Ishikawa (cell line): ENCODE measurements at regions not wholly inside any gene's neighbourhood (a gene's known extent, or its start where the extent isn't known, plus 50 kb on each side); places are given as distances from the start of the nearest gene placed in this dataset.

Experiments
- CEBPB ChIP-seq: IDR thresholded peaks from 2 replicates; pipeline ENCODE4 v1.6.1; 2012
- CREB1 ChIP-seq: IDR thresholded peaks from 2 replicates; pipeline ENCODE4 v1.6.1; 2012; ENCODE audit warnings: low read depth
- EGR1 ChIP-seq: IDR thresholded peaks from 2 replicates; pipeline ENCODE4 v1.6.1; 2012
- EP300 ChIP-seq: IDR thresholded peaks from 2 replicates; pipeline ENCODE4 v1.6.1; 2012; ENCODE audit warnings: borderline replicate concordance
- FOXM1 ChIP-seq: IDR thresholded peaks from 2 replicates; pipeline ENCODE4 v1.6.1; 2012; ENCODE audit warnings: low read depth, borderline replicate concordance
- NFIC ChIP-seq: IDR thresholded peaks from 2 replicates; pipeline ENCODE4 v1.6.1; 2012
- RAD21 ChIP-seq: IDR thresholded peaks from 2 replicates; pipeline ENCODE4 v1.6.1; 2012; ENCODE audit warnings: low read depth
- TAF1 ChIP-seq: IDR thresholded peaks from 2 replicates; pipeline ENCODE4 v1.6.1; 2012; ENCODE audit warnings: low read depth, mild to moderate bottlenecking
- YY1 ChIP-seq: IDR thresholded peaks from 2 replicates; pipeline ENCODE4 v1.6.1; 2012; ENCODE audit warnings: low read depth
- ZBTB7A ChIP-seq: IDR thresholded peaks from 2 replicates; pipeline ENCODE4 v1.6.1; 2012; ENCODE audit warnings: low read depth
- TF ChIP-seq, protein P1 (sequence below): IDR thresholded peaks from 2 replicates; pipeline ENCODE4 v1.6.1; 2012; ENCODE audit warnings: low read depth, mild to moderate bottlenecking
- TF ChIP-seq, protein P2 (sequence below): IDR thresholded peaks from 2 replicates; pipeline ENCODE4 v1.6.1; 2012
- TF ChIP-seq, protein P3 (sequence below): IDR thresholded peaks from 2 replicates; pipeline ENCODE4 v1.6.1; 2012

DNA sequence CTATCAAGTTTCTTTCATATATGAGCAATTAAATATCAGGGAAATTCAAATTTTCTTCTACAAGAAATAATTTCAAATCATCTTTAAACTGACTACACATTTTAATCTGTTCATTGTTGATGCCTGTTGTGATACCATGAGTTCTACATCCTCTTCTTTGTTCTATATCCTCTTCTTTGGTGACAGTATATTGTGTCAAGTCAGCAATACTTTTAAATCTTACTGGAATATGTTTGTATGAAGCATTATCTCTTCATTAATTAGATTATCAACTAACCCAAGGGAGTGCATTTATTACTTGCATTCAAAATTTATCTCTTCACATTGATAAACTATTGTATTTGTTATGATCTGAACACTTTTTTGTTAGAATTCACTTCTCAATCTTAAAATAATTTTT, 275.0 kb upstream of the INTU start:
- TF ChIP-seq, protein P1, sequence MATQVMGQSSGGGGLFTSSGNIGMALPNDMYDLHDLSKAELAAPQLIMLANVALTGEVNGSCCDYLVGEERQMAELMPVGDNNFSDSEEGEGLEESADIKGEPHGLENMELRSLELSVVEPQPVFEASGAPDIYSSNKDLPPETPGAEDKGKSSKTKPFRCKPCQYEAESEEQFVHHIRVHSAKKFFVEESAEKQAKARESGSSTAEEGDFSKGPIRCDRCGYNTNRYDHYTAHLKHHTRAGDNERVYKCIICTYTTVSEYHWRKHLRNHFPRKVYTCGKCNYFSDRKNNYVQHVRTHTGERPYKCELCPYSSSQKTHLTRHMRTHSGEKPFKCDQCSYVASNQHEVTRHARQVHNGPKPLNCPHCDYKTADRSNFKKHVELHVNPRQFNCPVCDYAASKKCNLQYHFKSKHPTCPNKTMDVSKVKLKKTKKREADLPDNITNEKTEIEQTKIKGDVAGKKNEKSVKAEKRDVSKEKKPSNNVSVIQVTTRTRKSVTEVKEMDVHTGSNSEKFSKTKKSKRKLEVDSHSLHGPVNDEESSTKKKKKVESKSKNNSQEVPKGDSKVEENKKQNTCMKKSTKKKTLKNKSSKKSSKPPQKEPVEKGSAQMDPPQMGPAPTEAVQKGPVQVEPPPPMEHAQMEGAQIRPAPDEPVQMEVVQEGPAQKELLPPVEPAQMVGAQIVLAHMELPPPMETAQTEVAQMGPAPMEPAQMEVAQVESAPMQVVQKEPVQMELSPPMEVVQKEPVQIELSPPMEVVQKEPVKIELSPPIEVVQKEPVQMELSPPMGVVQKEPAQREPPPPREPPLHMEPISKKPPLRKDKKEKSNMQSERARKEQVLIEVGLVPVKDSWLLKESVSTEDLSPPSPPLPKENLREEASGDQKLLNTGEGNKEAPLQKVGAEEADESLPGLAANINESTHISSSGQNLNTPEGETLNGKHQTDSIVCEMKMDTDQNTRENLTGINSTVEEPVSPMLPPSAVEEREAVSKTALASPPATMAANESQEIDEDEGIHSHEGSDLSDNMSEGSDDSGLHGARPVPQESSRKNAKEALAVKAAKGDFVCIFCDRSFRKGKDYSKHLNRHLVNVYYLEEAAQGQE: no peak
- TF ChIP-seq EGR1: no peak
- TF ChIP-seq CREB1: no peak
- TF ChIP-seq EP300: no peak
- no peak for TF ChIP-seq CEBPB
- TF ChIP-seq YY1: no peak
- TF ChIP-seq NFIC: no peak
- no peak for TF ChIP-seq TAF1
- no peak for TF ChIP-seq RAD21
- no peak for TF ChIP-seq FOXM1
- TF ChIP-seq, protein P2, sequence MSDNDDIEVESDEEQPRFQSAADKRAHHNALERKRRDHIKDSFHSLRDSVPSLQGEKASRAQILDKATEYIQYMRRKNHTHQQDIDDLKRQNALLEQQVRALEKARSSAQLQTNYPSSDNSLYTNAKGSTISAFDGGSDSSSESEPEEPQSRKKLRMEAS: no peak
- TF ChIP-seq, protein P3, sequence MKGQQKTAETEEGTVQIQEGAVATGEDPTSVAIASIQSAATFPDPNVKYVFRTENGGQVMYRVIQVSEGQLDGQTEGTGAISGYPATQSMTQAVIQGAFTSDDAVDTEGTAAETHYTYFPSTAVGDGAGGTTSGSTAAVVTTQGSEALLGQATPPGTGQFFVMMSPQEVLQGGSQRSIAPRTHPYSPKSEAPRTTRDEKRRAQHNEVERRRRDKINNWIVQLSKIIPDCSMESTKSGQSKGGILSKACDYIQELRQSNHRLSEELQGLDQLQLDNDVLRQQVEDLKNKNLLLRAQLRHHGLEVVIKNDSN: no peak
- no peak for TF ChIP-seq ZBTB7A
